NCI-H1694 (cell line): ENCODE measurements at regions not wholly inside any gene's neighbourhood (a gene's known extent, or its start where the extent isn't known, plus 50 kb on each side); places are given as distances from the start of the nearest gene placed in this dataset.

ENCODE experiments used
- DNase-seq: peaks from one replicate; lab custom pipeline; 2025; lab: John Stamatoyannopoulos, UW

GRCh38 chr17:74018115-74018514 lies 185.4 kb upstream of the RPL38 start:
- no peak for DNase-seq

- no peak for DNase-seq
These were observed 184.2 kb upstream of the RPL38 start for GRCh38 chr17:74019271-74019670.

GRCh38 chr17:74019860-74020259 lies 183.6 kb upstream of the RPL38 start:
- no peak for DNase-seq

GRCh38 chr17:74020522-74020921 lies 183.0 kb upstream of the RPL38 start:
- DNase-seq, result no peak

GRCh38 chr17:74024871-74025531 lies 178.5 kb upstream of the RPL38 start:
- no peak for DNase-seq

- no peak for DNase-seq
These were observed 176.0 kb upstream of the RPL38 start for GRCh38 chr17:74027444-74027843.

- DNase-seq, result no peak
These were observed 174.9 kb upstream of the RPL38 start for GRCh38 chr17:74028354-74029116.

GRCh38 chr17:74031316-74032090 lies 172.0 kb upstream of the RPL38 start:
- DNase-seq, result no peak

- DNase-seq, result no peak
These were observed 171.3 kb upstream of the RPL38 start for GRCh38 chr17:74032222-74032621.

GRCh38 chr17:74037320-74037719 lies 166.2 kb upstream of the RPL38 start:
- DNase-seq, result no peak

- DNase-seq, result no peak
These were observed 163.2 kb upstream of the RPL38 start for GRCh38 chr17:74040291-74040690.

GRCh38 chr17:74040729-74041128 lies 162.7 kb upstream of the RPL38 start:
- no peak for DNase-seq

GRCh38 chr17:74041869-74042640 lies 161.4 kb upstream of the RPL38 start:
- DNase-seq, result no peak

- DNase-seq, result peak; percentile 27
These were observed 160.6 kb upstream of the RPL38 start for GRCh38 chr17:74042744-74043486.

- no peak for DNase-seq
These were observed 159.5 kb upstream of the RPL38 start for GRCh38 chr17:74043976-74044375.

GRCh38 chr17:74045608-74046280 lies 157.7 kb upstream of the RPL38 start:
- DNase-seq, result no peak

GRCh38 chr17:74049167-74049966 lies 154.1 kb upstream of the RPL38 start:
- DNase-seq, result peak; percentile 63

GRCh38 chr17:74049967-74050458 lies 153.5 kb upstream of the RPL38 start:
- DNase-seq, result no peak

- no peak for DNase-seq
These were observed 152.1 kb upstream of the RPL38 start for GRCh38 chr17:74051348-74051747.
